Ascending aorta (tissue), 2 donors: ENCODE measurements at regions not wholly inside any gene's neighbourhood (a gene's known extent, or its start where the extent isn't known, plus 50 kb on each side); places are given as distances from the start of the nearest gene placed in this dataset.

ENCODE experiments used
- DNase-seq, 2 donors: peaks; one replicate each; pipeline ENCODE4 v3.0.0-alpha.2; 2019; ENCODE audit warnings: low spot score in 2 of 2
- H3K27ac ChIP-seq, 2 donors: fragments of 200-600 bp; sonication (generic); one replicate each; pipeline ENCODE4 v1.5.1; 2016 to 2017; ENCODE audit warnings: mild to moderate bottlenecking in 1 of 2
- H3K27me3 ChIP-seq: fragments of 200-600 bp; sonication (generic); one replicate; pipeline ENCODE4 v1.5.1; 2017
- H3K36me3 ChIP-seq, 2 donors: fragments of 200-600 bp; sonication (generic); one replicate each; pipeline ENCODE4 v1.5.1; 2016
- H3K4me1 ChIP-seq, 2 donors: fragments of 200-600 bp; sonication (generic); one replicate each; pipeline ENCODE4 v1.5.1; 2016 to 2017; ENCODE audit warnings: mild to moderate bottlenecking in 1 of 2
- H3K4me3 ChIP-seq, 2 donors: fragments of 200-600 bp; sonication (generic); one replicate each; pipeline ENCODE4 v1.5.1; 2016 to 2017; ENCODE audit warnings: mild to moderate bottlenecking in 1 of 2
- H3K9me3 ChIP-seq, 2 donors: fragments of 200-600 bp; sonication (generic); one replicate each; pipeline ENCODE4 v1.5.1; 2016
- intact Hi-C: fragments of 100-400 bp; cut with DNase I; formaldehyde crosslinking; loops from one replicate; pipeline ENCODE4 v1.15.1; 2023
- TF ChIP-seq, protein P1 (sequence below), 3 experiments: fragments of 200-600 bp in 2 of 3; fragments of 450-650 bp in 1 of 3; sonication (generic) in 2 of 3; IDR thresholded peaks; one replicate each; pipeline ENCODE4 v1.5.1; 2016 to 2019; ENCODE audit warnings: antibody characterized with exemption in 3 of 3, mild to moderate bottlenecking in 1 of 3, moderate library complexity in 1 of 3

DNA sequence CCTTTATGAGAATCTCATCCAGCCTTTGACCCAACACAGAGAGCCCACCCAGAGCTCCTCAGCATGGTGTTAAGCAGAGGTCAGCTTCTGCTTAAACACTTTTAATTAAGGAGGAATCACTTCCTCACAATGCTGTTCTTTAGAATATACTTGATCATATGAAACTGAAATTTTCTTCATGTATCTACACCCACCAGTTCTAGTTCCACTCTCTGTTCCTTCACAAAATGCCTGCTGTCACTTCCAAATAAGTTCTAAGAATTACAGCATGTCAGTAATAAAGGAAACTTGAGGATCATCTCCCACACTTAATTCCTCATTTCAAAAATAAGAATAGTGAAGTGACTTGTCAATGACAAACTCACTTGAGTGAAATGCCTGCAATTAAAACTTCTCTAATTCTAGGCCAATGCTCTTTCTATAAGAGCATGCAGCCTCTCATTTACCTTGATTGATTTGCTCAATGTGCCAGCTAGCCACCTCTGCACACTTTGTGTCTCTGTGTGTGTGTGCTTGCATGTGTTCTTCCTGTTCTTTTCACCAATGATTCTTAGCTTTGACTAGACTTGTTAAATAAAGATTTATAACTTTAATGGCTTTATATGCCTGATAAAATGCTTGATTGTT is 356.3 kb downstream of the PLPP3 start:
- no peaks in the 10 kb centered on the region for H3K36me3 ChIP-seq
- H3K27me3 ChIP-seq = no peaks in the 10 kb centered on the region
- H3K4me1 ChIP-seq = no peaks in the 10 kb centered on the region
- H3K9me3 ChIP-seq = no peaks in the 10 kb centered on the region
- intact Hi-C loops = no loop called here
- no peak overlapping the region for H3K27ac ChIP-seq
- TF ChIP-seq, protein P1, sequence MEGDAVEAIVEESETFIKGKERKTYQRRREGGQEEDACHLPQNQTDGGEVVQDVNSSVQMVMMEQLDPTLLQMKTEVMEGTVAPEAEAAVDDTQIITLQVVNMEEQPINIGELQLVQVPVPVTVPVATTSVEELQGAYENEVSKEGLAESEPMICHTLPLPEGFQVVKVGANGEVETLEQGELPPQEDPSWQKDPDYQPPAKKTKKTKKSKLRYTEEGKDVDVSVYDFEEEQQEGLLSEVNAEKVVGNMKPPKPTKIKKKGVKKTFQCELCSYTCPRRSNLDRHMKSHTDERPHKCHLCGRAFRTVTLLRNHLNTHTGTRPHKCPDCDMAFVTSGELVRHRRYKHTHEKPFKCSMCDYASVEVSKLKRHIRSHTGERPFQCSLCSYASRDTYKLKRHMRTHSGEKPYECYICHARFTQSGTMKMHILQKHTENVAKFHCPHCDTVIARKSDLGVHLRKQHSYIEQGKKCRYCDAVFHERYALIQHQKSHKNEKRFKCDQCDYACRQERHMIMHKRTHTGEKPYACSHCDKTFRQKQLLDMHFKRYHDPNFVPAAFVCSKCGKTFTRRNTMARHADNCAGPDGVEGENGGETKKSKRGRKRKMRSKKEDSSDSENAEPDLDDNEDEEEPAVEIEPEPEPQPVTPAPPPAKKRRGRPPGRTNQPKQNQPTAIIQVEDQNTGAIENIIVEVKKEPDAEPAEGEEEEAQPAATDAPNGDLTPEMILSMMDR (IDR thresholded peaks at IDR 0.05) = no peak
- H3K4me3 ChIP-seq = no peak overlapping the region
- DNase-seq = no peak

DNA sequence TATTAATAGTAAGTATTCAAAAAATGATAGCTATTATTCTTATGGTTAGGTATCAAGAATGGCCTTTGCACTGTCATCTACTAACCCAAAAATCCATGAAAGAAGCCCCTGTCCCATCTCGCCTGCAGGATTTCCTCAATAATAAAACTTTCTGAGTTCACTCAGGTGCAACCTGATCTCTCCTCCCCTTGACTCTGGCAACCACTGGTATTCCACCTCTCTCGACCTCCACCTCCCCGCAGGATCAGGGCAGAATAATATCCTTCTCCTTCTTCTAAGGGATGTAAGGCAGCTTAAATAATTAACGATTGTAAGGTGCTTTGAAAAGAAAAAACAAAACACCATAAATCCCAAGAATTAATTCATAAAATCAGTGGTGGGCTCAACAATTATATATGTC is 359.3 kb downstream of the PLPP3 start:
- Histone ChIP-seq H3K9me3 (no peaks in the 10 kb centered on the region), H3K27ac (no peak overlapping the region), H3K4me3 (no peak overlapping the region), H3K27me3 (no peaks in the 10 kb centered on the region), H3K36me3 (no peaks in the 10 kb centered on the region), H3K4me1 (no peaks in the 10 kb centered on the region)
- TF ChIP-seq, protein P1 (IDR thresholded peaks at IDR 0.05) = no peak
- no peak for DNase-seq
- intact Hi-C loops = no loop called here

DNA sequence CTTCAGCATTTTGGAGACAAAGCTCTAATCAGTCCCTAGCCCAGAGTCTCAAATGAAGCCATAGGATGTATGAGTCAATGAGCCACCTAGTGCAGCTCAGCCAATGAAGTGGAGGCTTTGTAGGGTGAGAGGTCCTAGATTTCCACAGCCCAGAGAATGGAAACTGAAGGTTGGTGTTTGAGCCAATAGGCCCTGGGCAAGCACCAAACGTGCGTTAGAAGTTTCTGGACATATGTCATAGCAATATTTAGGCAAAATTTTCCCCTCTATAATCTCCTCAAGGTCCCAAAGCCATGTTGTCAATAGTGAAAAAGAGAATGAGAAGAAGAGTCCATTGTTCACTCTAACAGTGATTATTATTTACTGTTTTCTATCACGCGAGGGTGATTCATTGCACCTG is 361.3 kb downstream of the PLPP3 start:
- Histone ChIP-seq H3K36me3 (no peaks in the 10 kb centered on the region), H3K27ac (no peak overlapping the region), H3K4me1 (no peaks in the 10 kb centered on the region), H3K27me3 (no peaks in the 10 kb centered on the region), H3K4me3 (no peak overlapping the region), H3K9me3 (no peaks in the 10 kb centered on the region)
- TF ChIP-seq, protein P1 (IDR thresholded peaks at IDR 0.05) = no peak
- DNase-seq = no peak
- intact Hi-C loops = no loop called here

DNA sequence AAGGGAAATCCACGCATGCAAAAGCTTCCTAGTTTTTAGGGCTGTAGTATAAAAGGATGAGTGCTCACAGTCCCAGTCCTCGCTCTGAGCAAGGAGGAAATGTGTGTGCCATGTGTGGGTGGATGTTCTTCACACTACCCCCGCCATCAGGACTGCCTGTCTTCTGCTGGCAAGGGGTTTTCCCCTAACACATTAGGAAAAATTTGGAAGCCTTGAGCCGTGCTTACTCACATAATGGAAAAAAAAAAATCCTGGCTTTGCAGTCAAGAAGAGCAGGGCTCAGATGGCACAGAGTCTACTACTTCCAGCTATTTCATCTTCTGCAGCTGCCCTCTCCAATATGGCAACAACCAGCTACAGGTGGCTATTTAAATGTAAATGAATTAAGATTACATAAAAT is 363.1 kb downstream of the PLPP3 start:
- intact Hi-C loops = no loop called here
- no peaks in the 10 kb centered on the region for H3K36me3 ChIP-seq
- no peak overlapping the region for H3K4me3 ChIP-seq
- H3K4me1 ChIP-seq = no peaks in the 10 kb centered on the region
- no peak overlapping the region for H3K27ac ChIP-seq
- no peaks in the 10 kb centered on the region for H3K27me3 ChIP-seq
- TF ChIP-seq, protein P1 (IDR thresholded peaks at IDR 0.05) = no peak
- no peaks in the 10 kb centered on the region for H3K9me3 ChIP-seq
- DNase-seq = no peak

DNA sequence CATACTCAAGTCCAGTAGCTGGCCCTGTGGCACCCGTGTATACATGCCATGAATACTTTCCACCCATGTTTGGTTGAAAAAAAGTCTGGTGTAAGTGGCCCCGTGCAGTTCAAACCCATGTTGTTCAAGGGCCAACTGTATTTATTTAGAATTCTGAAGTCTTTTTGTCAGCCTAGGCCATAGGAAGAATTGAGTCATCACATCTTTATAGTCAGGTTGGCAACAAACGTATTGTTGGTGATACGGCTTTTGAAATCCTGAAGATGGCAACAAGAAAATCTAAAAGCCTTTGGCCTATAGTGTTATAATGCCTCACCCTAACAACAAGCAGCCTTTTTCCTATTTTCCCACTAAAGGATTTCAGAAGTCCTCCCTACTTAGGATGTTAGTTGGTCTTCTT is 363.6 kb downstream of the PLPP3 start:
- TF ChIP-seq, protein P1 (IDR thresholded peaks at IDR 0.05) = no peak

DNA sequence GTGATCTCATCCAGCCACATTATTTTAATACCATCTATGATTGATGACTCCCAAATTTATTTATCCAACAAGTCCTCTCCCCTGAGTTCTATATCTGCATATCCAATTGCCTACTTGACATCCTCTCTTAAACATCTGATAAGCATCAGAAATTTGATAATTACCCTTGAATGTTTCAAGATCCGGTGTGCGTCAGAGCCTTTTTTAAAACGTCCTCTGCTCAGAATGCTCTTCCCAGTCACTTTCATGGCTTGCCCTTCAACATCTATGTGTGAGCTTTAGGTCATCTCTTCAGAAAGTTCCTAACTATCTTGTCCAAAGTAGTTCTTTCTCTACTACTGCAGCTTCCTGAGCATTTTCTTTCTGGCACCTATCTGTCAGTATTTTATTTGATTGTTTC is 364.3 kb downstream of the PLPP3 start:
- no peaks in the 10 kb centered on the region for H3K4me1 ChIP-seq
- no peak for DNase-seq
- no peaks in the 10 kb centered on the region for H3K36me3 ChIP-seq
- H3K4me3 ChIP-seq = no peak overlapping the region
- no peaks in the 10 kb centered on the region for H3K27me3 ChIP-seq
- H3K9me3 ChIP-seq = no peaks in the 10 kb centered on the region
- TF ChIP-seq, protein P1 (IDR thresholded peaks at IDR 0.05) = no peak
- intact Hi-C loops = no loop called here
- no peak overlapping the region for H3K27ac ChIP-seq

More for the DNA sequence above, 363.6 kb downstream of the PLPP3 start:
- Histone ChIP-seq H3K4me3 (no peak overlapping the region), H3K27ac (no peak overlapping the region), H3K4me1 (no peaks in the 10 kb centered on the region), H3K36me3 (no peaks in the 10 kb centered on the region), H3K9me3 (no peaks in the 10 kb centered on the region), H3K27me3 (no peaks in the 10 kb centered on the region)
- intact Hi-C loops = no loop called here
- DNase-seq = no peak
